ENCODE measurements at regions not wholly inside any gene's neighbourhood (a gene's known extent, or its start where the extent isn't known, plus 50 kb on each side); places are given as distances from the start of the nearest gene placed in this dataset.
"Not testable (repeated sequence)": the region's sequence is repeated elsewhere in the genome, so short reads cannot be mapped to it uniquely, and the experiment has no call there.

GRCh38 chr3:67940210-67940952, 286.0 kb upstream of the SUCLG2 start:
- no peak overlapping the region for H3K27ac ChIP-seq
- no peak for DNase-seq

GRCh38 chr3:67937498-67938118, 283.2 kb upstream of the SUCLG2 start:
- Histone ChIP-seq H3K9me3 (no peaks in the 10 kb centered on the region), H3K36me3 (no peaks in the 10 kb centered on the region), H3K4me1 (no peaks in the 10 kb centered on the region), H3K27ac (no peak overlapping the region), H3K4me3 (no peak overlapping the region), H3K27me3 (no peaks in the 10 kb centered on the region)
- TF ChIP-seq CTCF (IDR thresholded peaks at IDR 0.05), result no peak
- intact Hi-C loops (cut with DNase I), result no loop called here
- ATAC-seq (no peak), DNase-seq (no peak)

More at GRCh38 chr3:67940210-67940952, 286.0 kb upstream of the SUCLG2 start:
- Histone ChIP-seq H3K27me3 (no peaks in the 10 kb centered on the region), H3K4me3 (no peak overlapping the region), H3K4me1 (no peaks in the 10 kb centered on the region), H3K36me3 (no peaks in the 10 kb centered on the region), H3K9me3 (no peaks in the 10 kb centered on the region)
- TF ChIP-seq CTCF (IDR thresholded peaks at IDR 0.05), result peak; percentile 26
- ATAC-seq, result peak; percentile 77
- intact Hi-C loops (cut with DNase I), result no loop called here

- DNase-seq; ATAC-seq; H3K27ac ChIP-seq; H3K27me3 ChIP-seq; H3K9me3 ChIP-seq; intact Hi-C loops (cut with DNase I); H3K36me3 ChIP-seq; H3K4me3 ChIP-seq; H3K4me1 ChIP-seq: not testable (repeated sequence)
These were observed 276.0 kb upstream of the SUCLG2 start for GRCh38 chr3:67930394-67930793.

GRCh38 chr3:67923796-67924195, 269.4 kb upstream of the SUCLG2 start:
- Histone ChIP-seq H3K4me3 (no peak overlapping the region), H3K27me3 (no peaks in the 10 kb centered on the region), H3K36me3 (no peaks in the 10 kb centered on the region), H3K27ac (no peak overlapping the region), H3K4me1 (no peaks in the 10 kb centered on the region), H3K9me3 (no peaks in the 10 kb centered on the region)
- intact Hi-C loops (cut with DNase I), result no loop called here
- ATAC-seq (no peak), DNase-seq (no peak)
- no peak for TF ChIP-seq CTCF (IDR thresholded peaks at IDR 0.05)

- DNase-seq (no peak), ATAC-seq (no peak)
- H3K4me1 ChIP-seq, result no peaks in the 10 kb centered on the region
- H3K4me3 ChIP-seq, result no peak overlapping the region
- no peak overlapping the region for H3K27ac ChIP-seq
- H3K36me3 ChIP-seq, result no peaks in the 10 kb centered on the region
- no peak for TF ChIP-seq CTCF (IDR thresholded peaks at IDR 0.05)
- H3K9me3 ChIP-seq, result no peaks in the 10 kb centered on the region
- intact Hi-C loops (cut with DNase I), result no loop called here
- no peaks in the 10 kb centered on the region for H3K27me3 ChIP-seq
These were observed 266.6 kb upstream of the SUCLG2 start for GRCh38 chr3:67920969-67921368.

- Histone ChIP-seq H3K27me3 (no peaks in the 10 kb centered on the region), H3K36me3 (no peaks in the 10 kb centered on the region), H3K4me1 (no peaks in the 10 kb centered on the region), H3K27ac (no peak overlapping the region), H3K9me3 (no peaks in the 10 kb centered on the region), H3K4me3 (no peak overlapping the region)
- DNase-seq (no peak), ATAC-seq (no peak)
- intact Hi-C loops (cut with DNase I), result no loop called here
- no peak for TF ChIP-seq CTCF (IDR thresholded peaks at IDR 0.05)
These were observed 265.9 kb upstream of the SUCLG2 start for GRCh38 chr3:67920311-67920710.
